Right hindlimb (tissue), 1 donor: ENCODE measurements at regions not wholly inside any gene's neighbourhood (a gene's known extent, or its start where the extent isn't known, plus 50 kb on each side); places are given as distances from the start of the nearest gene placed in this dataset.

ENCODE experiments used
- DNase-seq: peaks from one replicate; pipeline ENCODE4 v3.0.0-alpha.2; 2018

GRCh38 chr1:103247517-103247916 lies 139.2 kb upstream of the COL11A1 start:
- no peak for DNase-seq

GRCh38 chr1:103243481-103243880 lies 135.2 kb upstream of the COL11A1 start:
- DNase-seq = no peak

- DNase-seq = no peak
Observed at GRCh38 chr1:103239034-103239433, 130.7 kb upstream of the COL11A1 start.

GRCh38 chr1:103230061-103230460 lies 121.7 kb upstream of the COL11A1 start:
- DNase-seq = no peak

GRCh38 chr1:103220631-103221041 lies 112.3 kb upstream of the COL11A1 start:
- DNase-seq = no peak

- no peak for DNase-seq
Observed at GRCh38 chr1:103218821-103219220, 110.5 kb upstream of the COL11A1 start.

- DNase-seq = no peak
Observed at GRCh38 chr1:103218369-103218768, 110.0 kb upstream of the COL11A1 start.

GRCh38 chr1:103211073-103211472 lies 102.8 kb upstream of the COL11A1 start:
- no peak for DNase-seq

GRCh38 chr1:103208844-103209243 lies 100.5 kb upstream of the COL11A1 start:
- DNase-seq = no peak

GRCh38 chr1:103199001-103199400 lies 90.7 kb upstream of the COL11A1 start:
- DNase-seq = no peak

- no peak for DNase-seq
Observed at GRCh38 chr1:103198076-103198475, 89.8 kb upstream of the COL11A1 start.

- DNase-seq = no peak
Observed at GRCh38 chr1:103197216-103197615, 88.9 kb upstream of the COL11A1 start.

GRCh38 chr1:103194984-103195383 lies 86.7 kb upstream of the COL11A1 start:
- DNase-seq = no peak

GRCh38 chr1:103194060-103194459 lies 85.7 kb upstream of the COL11A1 start:
- no peak for DNase-seq

GRCh38 chr1:103191327-103191726 lies 83.0 kb upstream of the COL11A1 start:
- no peak for DNase-seq

- DNase-seq = no peak
Observed at GRCh38 chr1:103190766-103191165, 82.4 kb upstream of the COL11A1 start.

GRCh38 chr1:103187673-103188072 lies 79.4 kb upstream of the COL11A1 start:
- DNase-seq = no peak

- DNase-seq = no peak
Observed at GRCh38 chr1:103180660-103181059, 72.3 kb upstream of the COL11A1 start.

GRCh38 chr1:103177108-103177775 lies 68.9 kb upstream of the COL11A1 start:
- no peak for DNase-seq

GRCh38 chr1:103171041-103171590 lies 62.8 kb upstream of the COL11A1 start:
- DNase-seq = no peak

GRCh38 chr1:103170609-103171008 lies 62.3 kb upstream of the COL11A1 start:
- DNase-seq = no peak

GRCh38 chr1:103162360-103162759 lies 54.0 kb upstream of the COL11A1 start:
- no peak for DNase-seq

- DNase-seq = no peak
Observed at GRCh38 chr1:103160281-103160680, 52.0 kb upstream of the COL11A1 start.
